ENCODE measurements at regions not wholly inside any gene's neighbourhood (a gene's known extent, or its start where the extent isn't known, plus 50 kb on each side); places are given as distances from the start of the nearest gene placed in this dataset.

DNA sequence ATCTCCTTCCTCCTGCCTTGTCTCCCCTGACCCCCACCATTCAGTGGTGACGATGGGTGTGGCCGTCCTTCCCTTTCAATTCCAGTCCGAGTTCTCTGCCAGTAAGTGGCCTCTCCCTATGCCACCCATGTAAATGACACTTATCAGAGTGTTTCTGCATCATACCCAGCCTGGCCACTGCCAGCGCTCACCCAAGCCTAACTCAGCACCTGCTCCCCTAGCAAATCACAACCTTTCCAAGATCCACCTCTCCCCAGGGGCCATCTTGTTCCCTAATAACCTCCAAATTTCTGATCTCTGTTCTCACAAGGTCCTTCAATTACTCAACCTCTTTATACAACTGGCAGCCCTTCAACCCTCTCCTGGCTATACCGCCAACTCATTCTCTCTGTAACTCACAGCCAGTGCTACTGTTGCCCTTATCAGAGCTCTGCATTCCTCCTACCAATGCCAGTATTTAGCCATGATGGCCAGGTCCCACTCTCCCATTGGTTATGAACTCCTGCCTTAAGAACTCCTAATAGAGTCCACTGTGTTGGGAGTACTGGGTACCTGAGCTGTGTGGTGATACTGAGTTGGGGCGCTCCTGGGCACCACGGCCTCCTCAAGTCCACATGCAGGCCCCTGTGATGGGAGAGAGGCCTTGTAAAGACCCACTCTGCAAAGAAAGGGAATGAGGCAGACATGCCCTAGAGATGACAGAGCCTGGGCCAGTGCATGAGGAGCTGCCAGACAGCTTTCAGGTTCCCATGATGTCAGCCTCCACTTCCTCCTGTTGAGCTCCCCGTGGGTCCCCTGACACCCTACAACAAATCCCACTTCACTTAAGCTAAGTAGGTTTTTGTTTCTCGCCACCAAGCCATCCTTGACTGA lies 187.4 kb upstream of the RREB1 start:
- TF ChIP-seq, protein P1, sequence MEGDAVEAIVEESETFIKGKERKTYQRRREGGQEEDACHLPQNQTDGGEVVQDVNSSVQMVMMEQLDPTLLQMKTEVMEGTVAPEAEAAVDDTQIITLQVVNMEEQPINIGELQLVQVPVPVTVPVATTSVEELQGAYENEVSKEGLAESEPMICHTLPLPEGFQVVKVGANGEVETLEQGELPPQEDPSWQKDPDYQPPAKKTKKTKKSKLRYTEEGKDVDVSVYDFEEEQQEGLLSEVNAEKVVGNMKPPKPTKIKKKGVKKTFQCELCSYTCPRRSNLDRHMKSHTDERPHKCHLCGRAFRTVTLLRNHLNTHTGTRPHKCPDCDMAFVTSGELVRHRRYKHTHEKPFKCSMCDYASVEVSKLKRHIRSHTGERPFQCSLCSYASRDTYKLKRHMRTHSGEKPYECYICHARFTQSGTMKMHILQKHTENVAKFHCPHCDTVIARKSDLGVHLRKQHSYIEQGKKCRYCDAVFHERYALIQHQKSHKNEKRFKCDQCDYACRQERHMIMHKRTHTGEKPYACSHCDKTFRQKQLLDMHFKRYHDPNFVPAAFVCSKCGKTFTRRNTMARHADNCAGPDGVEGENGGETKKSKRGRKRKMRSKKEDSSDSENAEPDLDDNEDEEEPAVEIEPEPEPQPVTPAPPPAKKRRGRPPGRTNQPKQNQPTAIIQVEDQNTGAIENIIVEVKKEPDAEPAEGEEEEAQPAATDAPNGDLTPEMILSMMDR (IDR thresholded peaks at IDR 0.05): no peak
- no peak for TF ChIP-seq POLR2A (IDR thresholded peaks at IDR 0.05)

All from heart left ventricle (tissue), 13 donors.